ENCODE measurements at regions not wholly inside any gene's neighbourhood (a gene's known extent, or its start where the extent isn't known, plus 50 kb on each side); places are given as distances from the start of the nearest gene placed in this dataset.
"Not testable (repeated sequence)": the region's sequence is repeated elsewhere in the genome, so short reads cannot be mapped to it uniquely, and the experiment has no call there.

- intact Hi-C loops (cut with DNase I), result no loop called here
These were observed 182.1 kb upstream of the ACTBL2 start for GRCh38 chr5:57664700-57665099.

GRCh38 chr5:57663466-57663865, 180.9 kb upstream of the ACTBL2 start:
- intact Hi-C loops (cut with DNase I), result no loop called here
- no peak for DNase-seq (ENCODE audit: low spot score)

More at GRCh38 chr5:57664700-57665099, 182.1 kb upstream of the ACTBL2 start:
- DNase-seq (ENCODE audit: low spot score), result no peak

- intact Hi-C loops (cut with DNase I), result no loop called here
- no peak for DNase-seq (ENCODE audit: low spot score)
These were observed 180.4 kb upstream of the ACTBL2 start for GRCh38 chr5:57662991-57663390.

GRCh38 chr5:57659886-57660285, 177.3 kb upstream of the ACTBL2 start:
- no peak for DNase-seq (ENCODE audit: low spot score)
- intact Hi-C loops (cut with DNase I), result loop anchor here in 1 of 2 donors (10.0 kb wide), 1 partner anchor 1555 kb away; no protein-coding TSS in a partner anchor

- DNase-seq (ENCODE audit: low spot score), result no peak
- intact Hi-C loops (cut with DNase I), result loop anchor here in 1 of 2 donors (10.0 kb wide), 1 partner anchor 1557 kb away; no protein-coding TSS in a partner anchor
These were observed 175.4 kb upstream of the ACTBL2 start for GRCh38 chr5:57658018-57658417.

GRCh38 chr5:57655228-57655627, 172.6 kb upstream of the ACTBL2 start:
- DNase-seq (ENCODE audit: low spot score), result no peak
- intact Hi-C loops (cut with DNase I), result loop anchor here in 1 of 2 donors (10.0 kb wide), 1 partner anchor 1560 kb away; no protein-coding TSS in a partner anchor

- no peak for DNase-seq (ENCODE audit: low spot score)
- intact Hi-C loops (cut with DNase I), result loop anchor here in 1 of 2 donors (10.0 kb wide), 1 partner anchor 1561 kb away; no protein-coding TSS in a partner anchor
These were observed 171.2 kb upstream of the ACTBL2 start for GRCh38 chr5:57653636-57654290.

- intact Hi-C loops (cut with DNase I), result loop anchor here in 1 of 2 donors (10.0 kb wide), 1 partner anchor 1564 kb away; no protein-coding TSS in a partner anchor
- no peak for DNase-seq (ENCODE audit: low spot score)
These were observed 168.5 kb upstream of the ACTBL2 start for GRCh38 chr5:57651127-57651526.

- no peak for DNase-seq (ENCODE audit: low spot score)
- intact Hi-C loops (cut with DNase I), result loop anchor here in 1 of 2 donors (10.0 kb wide), 1 partner anchor 1564 kb away; no protein-coding TSS in a partner anchor
These were observed 167.9 kb upstream of the ACTBL2 start for GRCh38 chr5:57650360-57651069.

GRCh38 chr5:57642698-57643097, 160.1 kb upstream of the ACTBL2 start:
- no peak for DNase-seq (ENCODE audit: low spot score)
- intact Hi-C loops (cut with DNase I), result no loop called here

GRCh38 chr5:57642066-57642465, 159.5 kb upstream of the ACTBL2 start:
- intact Hi-C loops (cut with DNase I), result no loop called here
- DNase-seq (ENCODE audit: low spot score), result no peak

GRCh38 chr5:57635146-57635777, 152.7 kb upstream of the ACTBL2 start:
- DNase-seq (ENCODE audit: low spot score), result no peak
- intact Hi-C loops (cut with DNase I), result no loop called here

GRCh38 chr5:57632937-57633336, 150.3 kb upstream of the ACTBL2 start:
- intact Hi-C loops (cut with DNase I), result no loop called here

GRCh38 chr5:57631139-57631538, 148.5 kb upstream of the ACTBL2 start:
- intact Hi-C loops (cut with DNase I), result not testable (repeated sequence)

More at GRCh38 chr5:57632937-57633336, 150.3 kb upstream of the ACTBL2 start:
- DNase-seq (ENCODE audit: low spot score), result no peak

GRCh38 chr5:57627661-57628060, 145.1 kb upstream of the ACTBL2 start:
- DNase-seq (ENCODE audit: low spot score), result no peak
- intact Hi-C loops (cut with DNase I), result no loop called here

More at GRCh38 chr5:57631139-57631538, 148.5 kb upstream of the ACTBL2 start:
- DNase-seq (ENCODE audit: low spot score), result not testable (repeated sequence)

- DNase-seq (ENCODE audit: low spot score), result no peak
- intact Hi-C loops (cut with DNase I), result no loop called here
These were observed 144.1 kb upstream of the ACTBL2 start for GRCh38 chr5:57626703-57627102.

GRCh38 chr5:57621624-57622023, 139.0 kb upstream of the ACTBL2 start:
- intact Hi-C loops (cut with DNase I), result no loop called here
- no peak for DNase-seq (ENCODE audit: low spot score)

GRCh38 chr5:57618767-57619381, 136.3 kb upstream of the ACTBL2 start:
- intact Hi-C loops (cut with DNase I), result no loop called here
- no peak for DNase-seq (ENCODE audit: low spot score)

GRCh38 chr5:57613741-57614140, 131.1 kb upstream of the ACTBL2 start:
- DNase-seq (ENCODE audit: low spot score), result no peak
- intact Hi-C loops (cut with DNase I), result no loop called here

- DNase-seq (ENCODE audit: low spot score), result no peak
- intact Hi-C loops (cut with DNase I), result no loop called here
These were observed 128.6 kb upstream of the ACTBL2 start for GRCh38 chr5:57611177-57611576.

Data from posterior vena cava (tissue), 2 donors.